ENCODE measurements at regions not wholly inside any gene's neighbourhood (a gene's known extent, or its start where the extent isn't known, plus 50 kb on each side); places are given as distances from the start of the nearest gene placed in this dataset.

DNA sequence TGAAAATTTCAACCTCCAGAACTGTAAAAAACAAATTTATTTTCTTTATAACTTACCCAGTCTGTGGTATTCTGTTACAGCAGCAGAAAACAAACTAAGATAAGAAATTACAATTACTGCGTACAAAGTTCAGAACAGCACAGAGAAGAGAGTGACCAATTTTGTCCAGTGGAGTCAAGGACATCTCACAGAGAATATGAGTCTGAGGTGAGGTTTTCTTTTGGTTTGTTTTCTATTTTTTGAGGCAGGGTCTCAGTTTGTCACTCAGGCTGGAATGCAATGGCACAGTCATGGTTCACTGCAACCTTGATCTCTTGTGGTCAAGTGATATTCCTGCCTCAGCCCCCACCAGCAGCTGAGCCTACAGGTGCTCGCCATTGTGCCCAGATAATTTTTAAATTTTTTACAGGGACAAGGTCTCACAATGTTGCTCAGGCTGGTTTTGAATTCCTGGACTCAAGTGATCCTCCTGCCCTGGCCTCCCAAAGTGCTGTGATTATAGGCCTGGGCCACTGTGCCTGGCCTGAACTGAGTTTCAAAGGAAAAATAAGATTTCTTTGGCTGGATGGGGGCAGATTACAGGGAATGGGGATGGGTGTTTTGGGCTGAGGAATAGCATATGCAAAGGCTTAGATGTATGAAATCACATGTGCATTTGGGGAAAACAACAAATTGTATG, 201.1 kb upstream of the USP24 start:
- no peak for DNase-seq

DNA sequence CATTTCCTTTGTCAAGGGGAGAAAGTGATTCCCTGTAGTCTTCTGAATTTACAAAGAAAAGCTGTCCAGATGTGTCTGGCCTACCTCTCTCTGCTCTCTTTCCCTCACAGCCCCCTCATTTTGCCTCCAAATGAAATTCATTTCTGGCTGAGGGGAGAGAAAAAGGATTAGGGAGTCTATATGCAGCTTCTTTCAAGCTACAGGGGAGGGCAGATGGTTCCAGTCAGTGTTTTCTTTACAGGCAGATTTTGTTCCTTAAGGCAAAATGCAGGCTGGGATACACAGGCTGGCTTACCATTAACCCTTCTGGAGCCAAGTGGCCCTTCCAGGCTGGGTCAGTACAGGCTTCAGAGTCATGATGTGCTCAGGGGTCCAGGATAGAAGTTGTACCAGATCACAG, 198.1 kb upstream of the USP24 start:
- DNase-seq: no peak

DNA sequence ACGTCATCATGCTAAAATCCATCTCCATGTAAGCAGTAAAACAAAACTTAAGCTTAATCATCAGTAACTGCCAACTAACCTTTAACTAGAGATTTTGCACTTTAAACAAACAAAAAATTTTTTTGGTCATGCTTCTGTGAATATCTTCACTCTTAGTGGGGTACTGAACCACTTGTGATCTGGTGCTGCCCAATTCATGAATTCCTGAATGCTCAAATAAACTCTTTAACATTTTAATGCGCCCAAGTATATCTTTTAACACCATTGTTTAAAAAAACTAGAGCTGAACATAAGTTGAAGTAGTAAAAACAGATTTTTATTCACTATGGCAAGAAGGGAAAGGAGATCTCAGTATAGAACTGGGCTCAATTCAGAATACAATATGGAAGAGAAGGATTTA, 196.9 kb upstream of the USP24 start:
- DNase-seq: no peak

DNA sequence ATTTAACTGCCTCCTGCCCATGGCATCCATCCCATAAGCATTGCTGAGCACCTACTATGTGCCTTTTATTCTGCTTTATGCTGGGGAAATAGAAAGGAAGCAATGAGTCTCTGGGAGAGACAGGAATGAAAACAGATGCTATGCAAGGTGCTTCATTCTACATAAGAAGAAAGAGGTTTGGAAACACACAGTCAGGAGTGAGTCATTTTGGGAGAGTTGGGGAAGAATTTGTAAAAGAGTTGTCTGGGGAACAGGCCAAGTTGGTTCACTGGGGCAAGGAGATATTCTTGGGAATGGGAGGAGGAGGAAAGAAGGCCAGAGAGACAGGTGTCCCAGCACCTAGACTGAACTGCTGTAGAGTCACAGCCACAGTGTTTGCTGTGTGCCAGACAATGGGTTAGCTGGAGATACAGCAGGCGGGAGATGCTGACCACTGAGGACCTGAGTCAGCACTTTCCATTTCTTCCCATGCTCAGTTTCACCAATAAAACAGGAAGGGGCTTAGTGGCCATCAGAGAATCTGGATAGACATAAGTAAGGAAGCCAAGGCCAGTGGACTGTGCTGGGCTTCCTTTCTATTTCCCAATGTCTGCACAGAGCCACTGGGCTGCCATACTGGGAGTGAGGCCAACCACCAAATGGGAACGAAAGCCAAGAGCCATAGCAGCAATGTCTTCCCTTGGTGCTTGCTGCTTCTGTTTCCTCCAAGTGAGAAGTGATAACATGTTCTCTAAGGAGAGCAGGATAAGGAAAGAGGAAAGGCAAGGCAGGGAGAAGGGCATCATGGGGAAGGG, 187.7 kb upstream of the USP24 start:
- DNase-seq: no peak

DNA sequence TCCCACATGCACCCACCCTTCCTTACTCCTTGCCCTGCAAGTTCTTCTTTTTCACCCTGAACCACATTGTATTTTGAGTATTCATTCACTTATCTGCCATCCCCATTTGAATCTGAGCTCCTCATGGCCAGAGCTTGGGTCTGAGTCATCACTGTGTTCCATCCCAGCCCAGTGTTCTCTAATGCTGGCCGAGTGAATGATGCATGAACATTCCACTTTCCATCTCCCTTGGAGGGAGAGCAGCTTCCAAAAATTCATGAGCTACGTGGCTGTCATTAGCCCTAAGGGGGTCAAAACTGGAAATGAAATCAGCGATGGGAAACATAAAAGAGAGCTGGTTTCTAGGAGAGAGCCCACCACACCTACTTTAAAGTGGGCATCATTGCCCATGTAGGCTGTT, 187.0 kb upstream of the USP24 start:
- DNase-seq: no peak

DNA sequence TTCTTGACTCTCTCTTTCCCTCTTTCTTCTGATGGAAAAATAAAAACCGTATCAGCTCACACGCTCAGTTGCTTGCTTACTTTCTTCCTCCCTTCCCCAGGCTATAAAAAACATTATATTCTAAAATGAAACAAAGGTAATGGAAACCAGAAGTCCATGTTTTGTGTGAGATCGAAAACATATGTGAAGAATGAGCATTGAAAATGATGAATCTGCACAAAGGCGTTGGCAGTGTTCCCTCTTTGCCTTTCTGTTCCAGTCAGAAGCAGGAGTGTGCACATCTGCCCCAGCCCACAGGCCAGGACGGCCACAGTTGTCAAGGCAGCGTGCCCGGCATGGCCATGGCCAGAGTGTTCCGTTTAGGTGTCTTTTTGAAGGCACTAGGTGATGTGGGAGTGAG, 185.3 kb upstream of the USP24 start:
- DNase-seq: no peak

DNA sequence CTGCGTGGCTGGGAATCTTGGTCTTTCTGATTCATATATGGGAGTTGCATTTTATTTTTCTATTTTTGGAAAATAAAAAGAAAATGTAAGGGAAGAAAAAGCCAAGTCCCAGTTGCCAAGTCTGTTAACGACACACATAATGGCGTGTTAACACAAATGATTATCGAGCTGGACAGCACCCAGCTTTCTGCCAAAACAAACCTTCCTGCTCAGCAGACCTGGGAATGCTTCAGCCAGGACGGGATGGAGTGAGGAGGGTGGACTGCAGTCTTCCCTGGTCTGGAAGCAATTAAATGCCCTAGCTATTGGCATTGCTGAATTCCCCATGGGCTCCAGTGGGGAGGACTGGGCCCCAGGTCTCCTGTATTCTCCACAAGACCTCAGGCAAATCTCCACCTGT, 184.2 kb upstream of the USP24 start:
- DNase-seq: no peak

DNA sequence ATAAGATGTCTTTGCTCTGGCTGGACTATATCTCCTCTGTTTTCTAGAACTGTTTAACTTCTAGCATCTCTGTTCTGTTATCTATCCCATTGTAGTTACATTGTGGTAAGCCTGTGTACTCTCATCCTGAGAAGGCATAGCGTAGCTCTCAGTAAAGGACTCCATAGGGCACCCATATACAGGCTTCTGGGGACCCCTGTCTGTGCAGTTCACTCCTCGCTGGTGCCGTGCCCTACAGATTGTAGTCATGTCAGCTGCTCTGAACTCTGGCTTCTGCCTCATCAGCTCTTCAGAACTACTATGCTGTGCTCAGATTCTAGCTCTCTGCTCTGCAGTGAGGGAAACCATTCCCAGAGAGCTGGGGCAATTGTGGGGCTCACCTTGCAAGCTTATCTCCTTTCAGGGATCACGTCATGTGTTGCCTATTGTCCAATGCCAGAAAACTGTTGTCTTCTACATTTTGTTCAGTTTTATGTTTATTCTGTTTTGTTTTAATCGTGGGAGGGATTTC, 181.3 kb upstream of the USP24 start:
- DNase-seq: no peak

DNA sequence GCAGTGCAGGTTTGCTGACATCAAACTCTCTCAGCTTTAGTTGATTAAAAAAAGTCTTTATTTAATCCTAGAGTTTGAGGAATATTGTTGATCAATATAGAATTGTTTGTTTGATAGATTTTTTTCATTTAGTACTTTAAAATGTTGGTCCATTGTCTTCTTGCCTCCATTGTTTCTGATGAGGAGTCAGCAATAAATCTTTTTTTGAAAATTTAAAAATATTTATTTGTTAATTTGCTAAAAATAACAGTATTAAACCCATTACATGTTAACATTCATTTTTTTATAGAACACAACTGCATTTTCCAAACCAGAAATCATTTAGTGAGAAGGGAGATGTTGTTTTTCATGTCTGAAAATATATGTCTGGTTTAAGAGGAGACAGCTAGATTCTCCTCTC, 173.8 kb upstream of the USP24 start:
- no peak for DNase-seq

DNA sequence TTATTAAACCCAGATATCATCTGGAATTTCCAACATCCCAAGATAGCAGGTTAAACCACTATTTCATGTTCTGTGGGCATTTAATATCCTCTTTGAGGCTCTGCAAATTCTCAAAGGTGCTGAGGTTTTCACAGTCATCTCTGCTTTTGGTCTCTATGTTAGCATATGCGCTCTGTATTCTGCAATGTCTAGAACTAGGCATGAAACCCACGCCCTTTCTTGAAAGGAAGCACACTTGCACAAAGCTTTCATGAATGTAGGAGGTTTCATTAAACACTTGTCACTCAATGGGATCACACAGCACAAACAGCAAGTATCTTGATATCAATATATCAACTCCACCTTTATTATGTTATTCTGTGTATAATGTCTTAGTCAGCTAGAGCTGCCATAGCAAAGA, 172.0 kb upstream of the USP24 start:
- no peak for DNase-seq

DNA sequence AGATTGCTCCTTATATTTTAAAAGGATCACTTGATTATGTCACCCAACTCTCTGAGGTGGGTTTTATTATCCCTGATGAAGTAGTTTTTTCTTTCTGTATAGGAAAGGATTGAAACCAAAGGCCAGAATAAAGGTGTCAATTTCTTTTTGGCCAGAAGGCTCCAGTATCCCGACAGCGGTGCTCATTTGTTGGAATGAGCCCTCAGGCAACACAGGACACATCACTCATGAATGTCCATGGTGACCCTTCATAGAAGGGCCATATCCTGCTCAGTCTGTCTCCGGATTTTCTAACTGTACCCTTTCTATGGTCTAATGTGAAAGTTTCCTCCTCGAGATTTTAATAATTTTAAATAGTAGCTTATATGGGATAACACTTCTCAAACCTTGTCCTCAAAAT, 171.3 kb upstream of the USP24 start:
- no peak for DNase-seq

DNA sequence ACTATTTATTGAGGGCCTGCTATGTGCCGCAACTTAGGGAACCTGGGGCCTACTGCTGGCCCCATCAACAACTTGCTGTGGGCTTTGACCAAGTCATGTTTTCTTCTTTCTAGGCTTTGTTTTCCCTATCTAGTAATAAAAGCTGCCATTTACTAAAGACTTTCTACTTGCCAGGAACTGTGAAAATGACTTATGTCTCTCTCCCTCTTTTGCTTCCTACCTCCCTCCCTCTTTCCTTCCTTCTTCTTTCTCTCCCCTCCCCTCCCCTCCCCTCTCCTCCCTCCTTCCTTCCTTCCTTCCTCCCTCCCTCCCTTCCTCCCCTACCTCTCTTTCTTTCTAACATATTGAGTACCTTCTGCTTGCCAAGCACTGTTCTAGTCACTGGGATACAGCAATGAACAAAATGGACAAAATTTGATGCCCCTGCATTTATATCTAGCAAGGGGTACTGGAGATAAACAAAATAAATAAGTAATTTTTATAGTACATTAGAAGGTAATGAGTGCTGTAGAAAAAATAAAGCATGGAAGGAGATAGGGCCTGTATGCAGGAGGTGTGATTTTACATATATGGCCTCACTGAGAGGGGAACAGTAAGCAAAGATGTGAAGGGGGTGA, 170.3 kb upstream of the USP24 start:
- no peak for DNase-seq

DNA sequence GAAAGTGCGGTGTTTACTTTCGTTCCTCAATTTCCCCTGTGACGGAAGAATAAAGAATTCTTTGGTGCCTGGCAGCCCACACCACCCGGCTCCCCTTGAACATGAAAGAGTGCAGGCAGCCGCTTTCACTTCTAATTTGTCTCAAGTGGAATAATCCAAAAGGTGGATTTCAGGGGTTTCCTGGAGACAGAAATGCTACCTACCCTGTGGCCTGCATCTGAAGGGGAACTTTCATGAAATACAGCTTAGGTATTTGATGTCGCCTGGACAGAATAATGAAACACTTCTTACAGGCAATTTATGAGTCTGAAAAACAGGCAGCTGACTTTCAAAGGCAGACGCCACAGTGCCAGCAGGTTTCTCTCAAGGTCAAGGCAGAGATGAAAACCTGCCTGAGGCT, 169.5 kb upstream of the USP24 start:
- DNase-seq: no peak

DNA sequence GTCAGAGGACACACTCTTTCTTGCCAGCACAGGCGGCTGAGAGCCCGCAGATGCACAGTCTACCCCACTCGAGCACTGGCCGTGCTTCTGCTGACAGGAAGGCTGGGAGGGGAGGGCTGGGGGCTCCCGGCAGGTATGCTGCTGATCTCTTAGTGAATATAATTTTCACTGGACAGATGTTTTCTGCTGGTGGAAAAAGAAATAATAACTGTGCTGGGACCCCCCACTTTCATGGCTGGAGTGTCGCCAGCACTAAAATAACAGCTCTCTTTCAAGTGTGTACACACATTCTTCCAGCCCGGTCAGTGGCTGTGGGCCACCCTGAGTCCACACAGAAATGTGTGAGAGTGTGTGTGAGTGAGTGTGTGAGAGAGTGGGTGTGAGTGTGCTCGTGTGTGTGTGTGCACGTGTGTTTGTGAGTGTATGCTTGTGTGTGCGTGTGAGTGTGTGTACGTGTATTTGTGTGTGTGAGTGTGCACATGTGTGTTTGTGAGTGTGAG, 167.7 kb upstream of the USP24 start:
- DNase-seq: no peak

DNA sequence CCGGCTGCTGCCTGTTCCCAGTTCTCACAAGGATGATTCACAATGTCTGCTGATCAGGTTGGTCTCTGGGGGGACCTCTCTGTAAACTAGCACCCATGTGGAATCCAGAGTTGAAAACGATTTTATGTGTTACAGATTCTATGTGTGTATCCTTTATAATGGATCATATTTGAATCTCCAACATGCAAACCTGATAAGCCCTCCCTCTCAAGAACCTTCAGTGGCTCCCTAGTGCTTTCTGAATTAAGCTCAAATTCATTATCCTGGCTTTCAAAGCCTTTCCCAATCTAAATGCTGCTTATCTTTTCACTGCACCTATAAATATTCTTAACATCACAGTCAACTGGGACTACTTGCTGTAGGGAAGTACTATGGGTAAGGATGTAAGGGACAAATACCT, 166.8 kb upstream of the USP24 start:
- DNase-seq: no peak

DNA sequence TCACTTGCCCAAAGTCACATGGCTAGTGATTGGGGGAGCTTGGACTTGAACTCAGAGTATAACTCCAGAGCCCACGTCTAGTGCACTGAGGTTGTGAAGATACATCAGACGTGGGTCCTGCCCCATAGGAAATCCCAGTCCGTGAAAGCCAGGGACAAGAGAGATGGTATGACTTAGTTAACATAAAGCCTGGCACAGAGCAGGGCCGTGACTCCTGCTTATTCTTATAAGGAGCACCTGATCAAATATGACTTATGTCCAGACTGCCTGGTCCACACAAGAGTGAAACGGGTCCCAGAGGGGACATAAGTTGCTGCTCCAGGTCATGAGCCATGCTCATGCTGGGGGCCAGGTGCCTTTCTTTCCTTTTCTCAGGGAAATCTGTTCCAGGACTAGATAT, 166.3 kb upstream of the USP24 start:
- DNase-seq: no peak

DNA sequence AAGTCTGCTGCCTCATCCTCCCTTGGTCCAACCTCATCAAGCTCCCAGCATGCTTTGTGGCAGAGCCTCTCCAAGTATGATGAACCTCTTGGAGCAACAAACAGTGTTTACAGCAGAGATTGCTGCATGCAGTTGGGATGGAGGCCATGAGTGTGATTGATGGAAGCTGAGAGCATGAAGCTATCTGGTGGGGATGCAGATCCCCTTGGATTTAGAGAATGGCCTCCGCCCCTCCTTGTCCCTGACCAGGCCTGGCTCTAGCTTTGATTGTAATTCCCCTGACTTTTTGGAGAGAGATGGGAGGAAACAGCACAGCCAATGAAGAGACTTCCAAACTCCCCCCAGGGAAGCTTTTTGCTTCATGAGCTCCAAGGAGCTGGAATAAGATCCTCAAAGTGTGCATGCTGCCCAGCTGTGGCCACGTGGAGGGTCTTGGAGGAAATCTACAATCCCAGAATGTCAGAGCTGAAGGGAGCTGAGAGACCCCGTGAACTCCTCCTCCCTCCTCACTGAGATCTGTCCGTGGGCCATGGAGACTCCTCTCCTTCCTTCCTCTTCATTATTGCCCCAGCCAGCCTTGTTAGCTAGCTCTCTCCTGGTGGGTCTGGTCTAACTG, 165.3 kb upstream of the USP24 start:
- no peak for DNase-seq

DNA sequence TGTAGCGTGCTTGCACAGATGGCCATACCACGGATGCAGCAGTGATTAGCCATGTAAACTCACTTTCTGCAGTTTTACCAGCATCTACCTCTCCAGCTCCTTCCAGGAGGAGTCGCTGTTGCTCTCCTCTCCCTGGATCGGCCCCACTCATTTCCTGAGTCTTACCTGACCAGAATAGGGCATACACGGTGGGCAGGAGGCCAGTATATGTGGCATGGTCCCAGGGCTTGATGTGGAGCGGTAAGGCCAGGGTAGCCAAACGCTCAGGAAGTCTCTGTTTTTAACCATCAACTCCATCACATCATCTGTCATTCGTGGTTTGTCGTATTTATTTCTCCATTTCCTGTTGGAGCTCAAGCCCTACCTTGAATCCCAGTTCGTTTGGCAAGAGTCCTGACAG, 163.4 kb upstream of the USP24 start:
- peak; percentile 34 for DNase-seq

DNA sequence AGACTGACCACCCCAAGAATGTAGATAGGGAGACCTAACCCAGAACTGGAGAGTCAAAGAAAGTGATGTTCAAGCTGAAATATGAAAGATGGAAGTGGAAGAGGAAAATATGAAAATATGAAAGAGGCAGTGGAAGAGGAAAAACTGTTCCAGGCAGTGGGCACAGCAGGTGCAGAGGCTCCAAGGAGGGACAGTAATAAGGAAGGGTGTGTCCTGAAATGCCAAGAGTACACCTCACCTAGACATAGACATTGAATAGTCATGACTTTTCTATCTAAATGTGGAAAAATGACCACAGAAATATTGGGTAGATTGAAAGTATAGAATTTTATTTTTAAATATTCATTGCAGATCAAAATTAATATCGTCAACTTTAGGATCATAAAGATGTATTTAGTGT, 161.7 kb upstream of the USP24 start:
- DNase-seq: no peak

DNA sequence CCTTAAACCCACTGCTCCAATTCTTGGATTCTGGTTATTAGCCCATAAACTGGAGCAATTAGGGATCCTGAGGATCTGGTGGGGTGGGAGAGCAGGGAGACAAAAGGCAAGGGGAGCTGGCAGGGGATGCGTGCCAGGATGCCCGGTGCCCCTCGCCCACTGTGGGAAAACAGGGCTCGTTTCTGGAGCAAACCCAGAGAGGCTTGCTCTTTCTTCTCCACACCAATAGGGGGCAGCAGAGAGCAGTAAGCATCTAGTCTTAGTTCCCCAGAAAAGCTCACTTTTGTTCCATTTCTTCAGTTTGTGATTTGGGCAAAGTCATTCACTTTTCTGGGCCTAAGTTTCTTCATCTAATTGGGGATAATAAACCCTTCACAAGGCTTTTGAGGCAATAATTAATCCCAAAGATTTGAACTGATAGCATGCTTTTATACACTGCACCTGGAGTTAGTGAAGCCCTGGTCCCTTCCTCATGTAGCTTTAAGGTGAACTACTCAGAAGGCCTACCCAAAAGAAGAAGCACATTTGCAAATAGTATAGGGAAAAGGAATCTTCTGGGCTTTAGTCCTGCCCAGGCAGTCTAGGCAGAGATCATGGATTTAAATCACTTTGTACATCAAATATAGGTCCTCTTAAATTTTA, 160.6 kb upstream of the USP24 start:
- DNase-seq: peak; percentile 49

DNA sequence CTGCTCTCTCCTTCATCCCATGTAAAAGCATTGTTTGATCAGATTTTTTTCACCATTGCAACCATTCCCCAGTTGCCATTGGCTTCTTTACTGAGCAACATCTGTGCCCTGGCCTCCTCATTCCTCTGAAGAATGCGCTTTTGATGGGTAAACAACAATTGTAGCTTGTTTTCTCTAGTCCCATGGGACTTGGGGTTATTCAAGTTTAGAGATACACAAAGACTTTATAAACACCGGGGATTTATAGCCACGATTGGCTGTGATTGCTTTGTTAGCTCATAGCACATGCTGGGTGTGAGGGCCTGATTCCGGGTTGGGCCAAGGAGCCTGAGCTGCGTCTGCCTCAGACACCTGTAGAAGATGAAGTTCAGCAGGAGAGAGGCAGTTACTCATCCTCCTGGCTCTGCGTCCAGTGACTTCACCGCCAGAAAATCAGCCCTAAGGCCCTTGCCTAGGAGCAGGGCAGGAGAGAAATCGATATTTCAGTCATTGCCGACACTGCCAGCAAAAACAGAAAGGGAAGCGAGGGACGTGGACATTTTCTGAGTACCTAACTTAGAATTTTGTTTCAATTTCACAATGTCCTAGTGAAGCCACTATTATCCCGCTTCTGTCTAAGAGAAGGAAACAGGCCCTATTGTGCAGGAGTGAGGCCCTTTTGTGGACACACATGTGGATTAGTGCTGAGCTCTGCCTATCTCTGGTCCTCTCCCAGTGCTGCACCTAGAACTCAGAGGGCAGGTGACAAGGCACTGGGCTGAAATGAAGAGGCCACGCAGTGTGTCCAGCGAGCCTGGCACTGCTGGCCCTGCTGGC, 159.8 kb upstream of the USP24 start:
- no peak for DNase-seq

DNA sequence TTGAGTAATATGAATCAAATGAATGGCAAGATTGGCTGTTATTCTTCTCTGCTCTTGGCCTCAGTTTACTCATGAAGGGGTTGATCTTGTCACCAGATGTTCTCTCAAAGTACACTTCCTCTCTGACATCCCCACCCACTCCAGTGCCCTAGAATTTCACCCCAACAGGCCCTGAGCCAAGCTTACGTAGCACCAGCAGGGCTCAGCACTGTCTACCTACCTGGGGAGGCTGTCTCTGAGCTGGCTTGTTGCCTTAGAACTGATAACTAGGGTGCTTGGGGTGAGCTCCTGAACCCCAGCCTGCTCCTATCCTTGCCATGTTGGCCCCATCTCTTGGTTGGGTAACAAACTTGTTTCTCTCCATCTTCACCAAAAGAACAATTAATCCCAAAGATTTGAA, 159.1 kb upstream of the USP24 start:
- no peak for DNase-seq

Measured in activated CD4-positive, alpha-beta T cell treated with anti-CD3 and anti-CD28 coated beads, Interleukin-10, Interleukin-2, amounts not matched to agents 100 ng/mL and 50 ng/mL, durations not matched to agents 16 hours and 8 hours (primary cell).